ENCODE measurements at regions not wholly inside any gene's neighbourhood (a gene's known extent, or its start where the extent isn't known, plus 50 kb on each side); places are given as distances from the start of the nearest gene placed in this dataset.

GRCh38 chrX:28177202-28177601 is 196.0 kb upstream of the DCAF8L1 start:
- no peak for TF ChIP-seq FOXK2 (IDR thresholded peaks at IDR 0.05)
- no peak for TF ChIP-seq CTBP1 (IDR thresholded peaks at IDR 0.05; ENCODE audit: borderline replicate concordance)
- TF ChIP-seq SUZ12 (IDR thresholded peaks at IDR 0.05): no peak
- no peak for TF ChIP-seq BHLHE40 (IDR thresholded peaks at IDR 0.05; ENCODE audit: borderline replicate concordance)
- no peak for TF ChIP-seq LEF1 (IDR thresholded peaks at IDR 0.05; ENCODE audit: borderline replicate concordance)
- TF ChIP-seq NFRKB (IDR thresholded peaks at IDR 0.05): no peak
- TF ChIP-seq FOXA1 (IDR thresholded peaks at IDR 0.05): no peak
- TF ChIP-seq ELF4 (IDR thresholded peaks at IDR 0.05): no peak
- TF ChIP-seq TARDBP (IDR thresholded peaks at IDR 0.05): no peak
- no peak for TF ChIP-seq SP1 (IDR thresholded peaks at IDR 0.05)
- TF ChIP-seq ARNT (IDR thresholded peaks at IDR 0.05): no peak
- no peak for TF ChIP-seq ZNF384 (IDR thresholded peaks at IDR 0.05)

Data from HEK293T (cell line).